B cell (primary cell): ENCODE measurements at regions not wholly inside any gene's neighbourhood (a gene's known extent, or its start where the extent isn't known, plus 50 kb on each side); places are given as distances from the start of the nearest gene placed in this dataset.

Experiments
- ATAC-seq: fragments of 200-7000 bp; cut with Tn5 transposase; one replicate; pipeline ENCODE4 v1.10.0; 2021; ENCODE audit warnings: low read depth, mild to moderate bottlenecking, moderate number of reproducible peaks, moderate library complexity
- CTCF ChIA-PET: fragments of 350-600 bp; sonication (Branson Sonifier 250); formaldehyde crosslinking; loops from one replicate; lab custom pipeline; 2021; ENCODE audit warnings: antibody characterized with exemption, inconsistent platforms; lab: Charles Lee
- POLR2A ChIA-PET: fragments of 350-600 bp; sonication (Branson Sonifier 250); formaldehyde crosslinking; loops from one replicate; lab custom pipeline; 2021; ENCODE audit warnings: antibody characterized with exemption; lab: Charles Lee
- DNase-seq: peaks from one replicate; pipeline ENCODE4 v3.0.0; 2013
- H2AFZ ChIP-seq: 2 replicates; pipeline ENCODE4 v1.6.1; 2012; ENCODE audit warnings: mild to moderate bottlenecking, low read depth, low read length; ENCODE audit not compliant: insufficient read depth, poor library complexity, severe bottlenecking
- H3K27ac ChIP-seq, 2 donors: 1 replicate in 1 of 2; 2 replicates in 1 of 2; pipeline ENCODE4 v1.5.1; 2012 to 2013; ENCODE audit warnings: low read length in 2 of 2, mild to moderate bottlenecking in 2 of 2, moderate library complexity in 1 of 2
- H3K27me3 ChIP-seq, 4 experiments: fragments of 200-600 bp in 1 of 4; sonication (generic) in 1 of 4; replicated peaks in 1 of 4; 1 replicate in 2 of 4; 2 replicates in 2 of 4; pipeline versions ENCODE4 v1.6.1 to v1.7.0; 2013 to 2016; ENCODE audit warnings: low read length in 3 of 4, mild to moderate bottlenecking in 2 of 4, mixed read lengths in 1 of 4, moderate library complexity in 1 of 4; ENCODE audit not compliant: insufficient read depth in 4 of 4, control insufficient read depth in 3 of 4; ENCODE audit errors: control extremely low read depth in 1 of 4
- H3K36me3 ChIP-seq, 2 experiments: replicated peaks in 1 of 2; 1 replicate in 1 of 2; 2 replicates in 1 of 2; pipeline versions ENCODE4 v1.6.1 to v1.7.1; 2013; ENCODE audit warnings: low read length in 1 of 2; ENCODE audit not compliant: insufficient read depth in 2 of 2, control insufficient read depth in 1 of 2; ENCODE audit errors: control extremely low read depth in 1 of 2, extremely low read depth in 1 of 2
- H3K4me1 ChIP-seq, 2 donors: fragments of 200-600 bp in 1 of 2; sonication (generic) in 1 of 2; 1 replicate in 1 of 2; 2 replicates in 1 of 2; pipeline versions ENCODE4 v1.5.1 to v1.6.1; 2013 to 2017; ENCODE audit warnings: low read length in 2 of 2; ENCODE audit not compliant: control insufficient read depth in 2 of 2, insufficient read depth in 2 of 2
- H3K4me2 ChIP-seq: replicated peaks from 2 replicates; pipeline ENCODE3; 2012; ENCODE audit warnings: mild to moderate bottlenecking, low read depth, low read length; ENCODE audit not compliant: poor library complexity, severe bottlenecking
- H3K4me3 ChIP-seq, 5 experiments: fragments of 200-600 bp in 1 of 5; sonication (generic) in 1 of 5; 1 replicate in 3 of 5; 2 replicates in 2 of 5; pipeline versions ENCODE4 v1.5.1 to v1.7.0; 2011 to 2016; ENCODE audit warnings: low read length in 4 of 5, mild to moderate bottlenecking in 4 of 5, low read depth in 2 of 5, control low read depth in 1 of 5, moderate library complexity in 1 of 5; ENCODE audit not compliant: insufficient read depth in 1 of 5; ENCODE audit errors: control extremely low read depth in 1 of 5, extremely low read depth in 1 of 5
- H3K79me2 ChIP-seq: fragments of 200-600 bp; sonication (generic); one replicate; pipeline ENCODE4 v1.6.0; 2016; ENCODE audit warnings: low read length; ENCODE audit not compliant: control insufficient read depth, insufficient read depth
- H3K9ac ChIP-seq: fragments of 200-600 bp; sonication (generic); 2 replicates; pipeline ENCODE4 v1.6.1; 2017; ENCODE audit warnings: mild to moderate bottlenecking, low read length, moderate library complexity
- H3K9me3 ChIP-seq, 3 donors: one replicate each; pipeline versions ENCODE4 v1.6.1 to v1.7.1; 2013; ENCODE audit warnings: low read length in 2 of 3; ENCODE audit not compliant: control insufficient read depth in 2 of 3, insufficient read depth in 1 of 3; ENCODE audit errors: control extremely low read depth in 1 of 3
- H4K20me1 ChIP-seq: 2 replicates; pipeline ENCODE4 v1.6.0; 2012; ENCODE audit warnings: mild to moderate bottlenecking, low read length; ENCODE audit not compliant: insufficient read depth, control insufficient read depth, poor library complexity, severe bottlenecking
- H3K27ac Mint-ChIP-seq: one replicate; pipeline ENCODE4 v1.8.0; 2021; ENCODE audit warnings: mixed read lengths
- H3K27me3 Mint-ChIP-seq: one replicate; pipeline ENCODE4 v1.8.0; 2021; ENCODE audit warnings: mixed read lengths
- H3K4me1 Mint-ChIP-seq: one replicate; pipeline ENCODE4 v1.8.0; 2021; ENCODE audit warnings: mixed read lengths
- H3K4me3 Mint-ChIP-seq: one replicate; pipeline ENCODE4 v1.8.0; 2021; ENCODE audit warnings: mixed read lengths
- H3K9me3 Mint-ChIP-seq: one replicate; pipeline ENCODE4 v1.8.0; 2022; ENCODE audit warnings: mixed read lengths; ENCODE audit not compliant: insufficient read depth
- CTCF ChIP-seq: fragments of 200-600 bp; IDR thresholded peaks from one replicate; pipeline ENCODE4 v1.8.0; 2022; ENCODE audit warnings: antibody characterized with exemption, mild to moderate bottlenecking
- EZH2 ChIP-seq: IDR thresholded peaks from 2 replicates; pipeline ENCODE4 v1.6.1; 2012; ENCODE audit warnings: borderline replicate concordance, low read depth, mild to moderate bottlenecking, moderate library complexity, low read length; ENCODE audit not compliant: insufficient read depth, poor library complexity, severe bottlenecking
- WGBS: methylation state at CpG from one replicate; pipeline ENCODE4 v1.1.5; 2013; ENCODE audit warnings: missing lambda C conversion rate; ENCODE audit not compliant: insufficient coverage; 5-methylcytosine and 5-hydroxymethylcytosine counted together
- intact Hi-C: fragments of 100-400 bp; cut with micrococcal nuclease; formaldehyde crosslinking; loops from one replicate; pipeline ENCODE4 v1.10.0; 2022

- Mint-ChIP-seq H3K4me3 (no peak overlapping the region), H3K27ac (no peak overlapping the region), H3K4me1 (no peaks in the 10 kb centered on the region), H3K27me3 (no peaks in the 10 kb centered on the region), H3K9me3 (peaks cover 6% of the 10 kb centered on the region)
- DNase-seq (no peak), ATAC-seq (no peak)
- no peaks in the 10 kb centered on the region for H3K79me2 ChIP-seq
- no peak overlapping the region for H3K4me3 ChIP-seq
- intact Hi-C loops = no loop called here
- POLR2A ChIA-PET = no interaction called here
- H3K9me3 ChIP-seq = no peaks in the 10 kb centered on the region
- H3K36me3 ChIP-seq = no peaks in the 10 kb centered on the region
- no peaks in the 10 kb centered on the region for H4K20me1 ChIP-seq
- CTCF ChIA-PET = no interaction called here
- no peak overlapping the region for H3K9ac ChIP-seq
- 97% methylated on average over 3 of the region's 3 CpGs for WGBS
- H2AFZ ChIP-seq = no peak overlapping the region
- no peak overlapping the region for H3K4me2 ChIP-seq
- no peak overlapping the region for H3K27ac ChIP-seq
- TF ChIP-seq EZH2 = no peak
- TF ChIP-seq CTCF = no peak
- no peaks in the 10 kb centered on the region for H3K27me3 ChIP-seq
- H3K4me1 ChIP-seq = no peaks in the 10 kb centered on the region
These were observed 441.7 kb upstream of the PDZRN3 start for GRCh38 chr3:74066456-74066855.

- Histone ChIP-seq H3K4me3 (no peak overlapping the region), H3K79me2 (no peaks in the 10 kb centered on the region), H3K27me3 (no peaks in the 10 kb centered on the region), H3K4me1 (no peaks in the 10 kb centered on the region), H3K4me2 (no peak overlapping the region), H3K27ac (no peak overlapping the region), H2AFZ (no peak overlapping the region), H3K9ac (no peak overlapping the region), H4K20me1 (no peaks in the 10 kb centered on the region), H3K9me3 (no peaks in the 10 kb centered on the region), H3K36me3 (no peaks in the 10 kb centered on the region)
- Mint-ChIP-seq H3K27me3 (no peaks in the 10 kb centered on the region), H3K4me1 (no peaks in the 10 kb centered on the region), H3K9me3 (peaks cover 4% of the 10 kb centered on the region), H3K27ac (no peak overlapping the region), H3K4me3 (no peak overlapping the region)
- DNase-seq (no peak), ATAC-seq (no peak)
- TF ChIP-seq EZH2 (no peak), CTCF (no peak)
- no CpG with 5 or more reads among the region's 3 CpGs for WGBS
- ChIA-PET POLR2A (no interaction called here), CTCF (no interaction called here)
- intact Hi-C loops = no loop called here
These were observed 435.3 kb upstream of the PDZRN3 start for GRCh38 chr3:74059923-74060600.
